SK-N-SH (cell line): ENCODE measurements at regions not wholly inside any gene's neighbourhood (a gene's known extent, or its start where the extent isn't known, plus 50 kb on each side); places are given as distances from the start of the nearest gene placed in this dataset.

Source experiments
- CTCF ChIA-PET: fragments of 300-600, 350-600 bp; formaldehyde crosslinking; extraction: SDS; loops from one replicate; lab custom pipeline; 2021; lab: Yijun Ruan, JAX
- POLR2A ChIA-PET: fragments of 350-600 bp; sonication (Branson Sonifier 250); formaldehyde crosslinking; extraction: SDS; loops from one replicate; lab custom pipeline; 2020; ENCODE audit warnings: antibody characterized with exemption, inconsistent platforms; lab: Yijun Ruan, JAX
- DNase-seq: peaks from one replicate; pipeline ENCODE4 v3.0.0; 2012
- H2AFZ ChIP-seq: fragments of 200-600 bp; sonication (generic); 2 replicates; pipeline ENCODE4 v1.8.1; 2016; ENCODE audit warnings: antibody characterized with exemption, mild to moderate bottlenecking, low read depth
- H3F3A ChIP-seq: fragments of 200-600 bp; sonication (generic); replicated peaks from 2 replicates; pipeline ENCODE3; 2016; ENCODE audit warnings: antibody characterized with exemption, mild to moderate bottlenecking; ENCODE audit not compliant: insufficient read depth
- H3K27ac ChIP-seq, 2 experiments: fragments of 200-500 bp in 1 of 2; fragments of 200-600 bp in 1 of 2; sonication (Bioruptor generic) in 1 of 2; sonication (generic), shearing (Covaris generic) in 1 of 2; 2 replicates each; pipeline versions ENCODE4 v1.5.1 to v1.6.1; 2014 to 2016; ENCODE audit warnings: low read depth in 2 of 2, inconsistent platforms in 1 of 2, low read length in 1 of 2, mild to moderate bottlenecking in 1 of 2, mixed read lengths in 1 of 2
- H3K27me3 ChIP-seq: fragments of 200-600 bp; sonication (generic), shearing (Covaris generic); 2 replicates; pipeline ENCODE4 v1.6.1; 2016; ENCODE audit warnings: mixed run types; ENCODE audit not compliant: insufficient read depth
- H3K36me3 ChIP-seq, 2 experiments: fragments of 200-500 bp in 1 of 2; fragments of 200-600 bp in 1 of 2; sonication (Bioruptor generic) in 1 of 2; sonication (generic) in 1 of 2; replicated peaks in 1 of 2; 2 replicates each; pipeline versions ENCODE3 to v1.5.1; 2014 to 2016; ENCODE audit warnings: low read length in 1 of 2, mild to moderate bottlenecking in 1 of 2; ENCODE audit not compliant: insufficient read depth in 2 of 2, control insufficient read depth in 1 of 2
- H3K4me1 ChIP-seq, 2 experiments: fragments of 200-500 bp in 1 of 2; fragments of 200-600 bp in 1 of 2; sonication (Bioruptor generic) in 1 of 2; sonication (generic), shearing (Covaris generic) in 1 of 2; 2 replicates each; pipeline versions ENCODE4 v1.5.1 to v1.6.1; 2014 to 2016; ENCODE audit warnings: low read depth in 1 of 2, low read length in 1 of 2, mixed run types in 1 of 2; ENCODE audit not compliant: insufficient read depth in 2 of 2, control insufficient read depth in 1 of 2
- H3K4me2 ChIP-seq: fragments of 200-600 bp; sonication (generic), shearing (Covaris generic); 2 replicates; pipeline ENCODE4 v1.6.1; 2017; ENCODE audit warnings: mixed run types
- H3K4me3 ChIP-seq, 2 experiments: fragments of 200-500 bp in 1 of 2; fragments of 200-600 bp in 1 of 2; sonication (Bioruptor generic) in 1 of 2; sonication (generic), shearing (Covaris generic) in 1 of 2; 2 replicates each; pipeline versions ENCODE4 v1.5.1 to v1.8.1; 2014 to 2016; ENCODE audit warnings: low read depth in 2 of 2, inconsistent platforms in 1 of 2, low read length in 1 of 2, mild to moderate bottlenecking in 1 of 2, mixed read lengths in 1 of 2, moderate library complexity in 1 of 2
- H3K79me2 ChIP-seq: fragments of 200-600 bp; sonication (generic); 2 replicates; pipeline ENCODE4 v1.8.1; 2017; ENCODE audit warnings: mild to moderate bottlenecking; ENCODE audit not compliant: insufficient read depth
- H3K9ac ChIP-seq: fragments of 200-600 bp; sonication (generic); 2 replicates; pipeline ENCODE4 v1.6.1; 2017; ENCODE audit warnings: mixed run types
- H3K9me2 ChIP-seq: fragments of 200-600 bp; sonication (generic); 2 replicates; pipeline ENCODE4 v1.6.1; 2017; ENCODE audit warnings: mixed run types
- H3K9me3 ChIP-seq: fragments of 200-600 bp; sonication (generic); 2 replicates; pipeline ENCODE4 v1.6.1; 2017; ENCODE audit warnings: mixed run types, mild to moderate bottlenecking, moderate library complexity
- H4K20me1 ChIP-seq: fragments of 200-600 bp; sonication (generic); 2 replicates; pipeline ENCODE4 v1.6.1; 2017; ENCODE audit warnings: mild to moderate bottlenecking, mixed run types; ENCODE audit not compliant: insufficient read depth
- CHD2 ChIP-seq: fragments of 150-350 bp; IDR thresholded peaks from 2 replicates; pipeline ENCODE4 v1.6.1; 2018; ENCODE audit warnings: low read length; ENCODE audit not compliant: partially characterized antibody
- CTCF ChIP-seq: fragments of 200-600 bp; sonication (generic); IDR thresholded peaks from 2 replicates; pipeline ENCODE4 v1.6.1; 2017; ENCODE audit warnings: antibody characterized with exemption, mild to moderate bottlenecking, moderate library complexity
- ELF1 ChIP-seq: IDR thresholded peaks from 2 replicates; pipeline ENCODE4 v1.4.0; 2012
- GATA2 ChIP-seq: sonication (generic); formaldehyde crosslinking; IDR thresholded peaks from 2 replicates; pipeline ENCODE4 v1.5.0; 2020; ENCODE audit warnings: mild to moderate bottlenecking, missing genetic modification reagents
- NRF1 ChIP-seq: IDR thresholded peaks from 2 replicates; pipeline ENCODE4 v1.6.1; 2012; ENCODE audit warnings: low read depth, mild to moderate bottlenecking, low read length
- POLR2AphosphoS5 ChIP-seq: IDR thresholded peaks from 2 replicates; pipeline ENCODE4 v1.6.1; 2012; ENCODE audit warnings: low read depth, low read length
- RXRA ChIP-seq: IDR thresholded peaks from 2 replicates; pipeline ENCODE4 v1.4.0; 2012; ENCODE audit warnings: low read depth, mild to moderate bottlenecking, borderline replicate concordance
- SMC3 ChIP-seq: IDR thresholded peaks from 2 replicates; pipeline ENCODE4 v1.6.1; 2012; ENCODE audit warnings: low read depth, low read length, improper control_type of control experiment
- WGBS: methylation state at CpG from one replicate; pipeline ENCODE4 v1.1.6; 2017; ENCODE audit warnings: low lambda C conversion rate; 5-methylcytosine and 5-hydroxymethylcytosine counted together
- TF ChIP-seq, protein P1 (sequence below): fragments of 150-350 bp; IDR thresholded peaks from 2 replicates; pipeline ENCODE4 v1.6.1; 2017; ENCODE audit warnings: antibody characterized with exemption, low read length, low read depth, borderline replicate concordance
- TF ChIP-seq, protein P2 (sequence below): IDR thresholded peaks from 2 replicates; pipeline ENCODE4 v1.4.0; 2012; ENCODE audit warnings: low read depth, borderline replicate concordance
- TF ChIP-seq, protein P3 (sequence below): fragments of 150-350 bp; IDR thresholded peaks from 2 replicates; pipeline ENCODE4 v1.6.1; 2016; ENCODE audit warnings: mild to moderate bottlenecking, low read depth, low read length

DNA sequence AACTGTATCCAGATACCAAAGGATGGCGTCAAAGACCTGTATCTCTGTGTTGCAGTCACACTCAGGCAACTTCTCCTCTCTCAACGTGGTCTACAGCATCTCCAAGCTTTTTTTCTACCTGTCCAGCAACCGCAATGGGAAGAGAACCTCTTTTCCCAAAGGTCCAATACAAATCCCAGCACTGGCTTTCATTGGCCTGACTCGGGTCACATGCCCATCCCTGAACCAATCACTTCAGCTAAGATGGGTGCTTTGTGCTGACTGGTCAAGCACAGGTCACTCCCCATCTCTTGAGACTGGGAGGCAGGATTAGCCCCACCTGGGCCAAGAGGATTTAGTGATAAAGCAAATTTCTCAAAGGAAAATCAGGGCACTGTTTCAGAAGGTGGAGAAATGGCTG lies 71.2 kb upstream of the C16orf82 start:
- Histone ChIP-seq H4K20me1 (no peaks in the 10 kb centered on the region), H3K9me3 (no peaks in the 10 kb centered on the region), H3K4me3 (no peak overlapping the region), H3K27me3 (no peaks in the 10 kb centered on the region), H3K4me2 (no peak overlapping the region), H2AFZ (no peak overlapping the region), H3K9me2 (no peaks in the 10 kb centered on the region), H3K36me3 (no peaks in the 10 kb centered on the region), H3K9ac (no peak overlapping the region), H3K79me2 (no peaks in the 10 kb centered on the region)
- DNase-seq, result no peak
- POLR2A ChIA-PET, result no interaction called here
- CTCF ChIA-PET, result no interaction called here
- 2% methylated on average over 4 of the region's 4 CpGs for WGBS
- no peak for TF ChIP-seq NRF1
- TF ChIP-seq RXRA, result no peak
- TF ChIP-seq, protein P1, sequence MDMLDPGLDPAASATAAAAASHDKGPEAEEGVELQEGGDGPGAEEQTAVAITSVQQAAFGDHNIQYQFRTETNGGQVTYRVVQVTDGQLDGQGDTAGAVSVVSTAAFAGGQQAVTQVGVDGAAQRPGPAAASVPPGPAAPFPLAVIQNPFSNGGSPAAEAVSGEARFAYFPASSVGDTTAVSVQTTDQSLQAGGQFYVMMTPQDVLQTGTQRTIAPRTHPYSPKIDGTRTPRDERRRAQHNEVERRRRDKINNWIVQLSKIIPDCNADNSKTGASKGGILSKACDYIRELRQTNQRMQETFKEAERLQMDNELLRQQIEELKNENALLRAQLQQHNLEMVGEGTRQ, result no peak
- no peak for TF ChIP-seq CTCF
- TF ChIP-seq, protein P2, sequence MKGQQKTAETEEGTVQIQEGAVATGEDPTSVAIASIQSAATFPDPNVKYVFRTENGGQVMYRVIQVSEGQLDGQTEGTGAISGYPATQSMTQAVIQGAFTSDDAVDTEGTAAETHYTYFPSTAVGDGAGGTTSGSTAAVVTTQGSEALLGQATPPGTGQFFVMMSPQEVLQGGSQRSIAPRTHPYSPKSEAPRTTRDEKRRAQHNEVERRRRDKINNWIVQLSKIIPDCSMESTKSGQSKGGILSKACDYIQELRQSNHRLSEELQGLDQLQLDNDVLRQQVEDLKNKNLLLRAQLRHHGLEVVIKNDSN, result no peak
- TF ChIP-seq POLR2AphosphoS5, result no peak
- TF ChIP-seq, all 33 proteins: peak for 0
- H3K27ac ChIP-seq, result no peak overlapping the region
- no peaks in the 10 kb centered on the region for H3F3A ChIP-seq
- H3K4me1 ChIP-seq, result no peaks in the 10 kb centered on the region

GRCh38 chr16:27005386-27005785 lies 61.3 kb upstream of the C16orf82 start:
- Histone ChIP-seq H3K9me3 (no peaks in the 10 kb centered on the region; the same call in 1 of the 2 replicates), H3K27ac (no peak overlapping the region), H3K27me3 (no peaks in the 10 kb centered on the region), H3K4me1 (no peaks in the 10 kb centered on the region), H3K9ac (no peak overlapping the region), H3F3A (no peaks in the 10 kb centered on the region), H3K36me3 (no peaks in the 10 kb centered on the region), H3K79me2 (no peaks in the 10 kb centered on the region), H4K20me1 (no peaks in the 10 kb centered on the region), H2AFZ (no peak overlapping the region), H3K9me2 (no peaks in the 10 kb centered on the region), H3K4me2 (no peak overlapping the region), H3K4me3 (no peak overlapping the region)
- ChIA-PET POLR2A (no interaction called here), CTCF (no interaction called here)
- DNase-seq, result no peak
- TF ChIP-seq SMC3, result no peak
- no peak for TF ChIP-seq CTCF
- no peak for TF ChIP-seq CHD2
- TF ChIP-seq ELF1, result no peak
- TF ChIP-seq POLR2AphosphoS5, result no peak
- TF ChIP-seq, protein P3, sequence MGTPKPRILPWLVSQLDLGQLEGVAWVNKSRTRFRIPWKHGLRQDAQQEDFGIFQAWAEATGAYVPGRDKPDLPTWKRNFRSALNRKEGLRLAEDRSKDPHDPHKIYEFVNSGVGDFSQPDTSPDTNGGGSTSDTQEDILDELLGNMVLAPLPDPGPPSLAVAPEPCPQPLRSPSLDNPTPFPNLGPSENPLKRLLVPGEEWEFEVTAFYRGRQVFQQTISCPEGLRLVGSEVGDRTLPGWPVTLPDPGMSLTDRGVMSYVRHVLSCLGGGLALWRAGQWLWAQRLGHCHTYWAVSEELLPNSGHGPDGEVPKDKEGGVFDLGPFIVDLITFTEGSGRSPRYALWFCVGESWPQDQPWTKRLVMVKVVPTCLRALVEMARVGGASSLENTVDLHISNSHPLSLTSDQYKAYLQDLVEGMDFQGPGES, result no peak
- TF ChIP-seq GATA2 (CRISPR knock-in tag), result no peak
